ENCODE measurements at regions not wholly inside any gene's neighbourhood (a gene's known extent, or its start where the extent isn't known, plus 50 kb on each side); places are given as distances from the start of the nearest gene placed in this dataset.
A peak's percentile ranks its signal among the peaks of the same experiment; 100 is the strongest.

DNA sequence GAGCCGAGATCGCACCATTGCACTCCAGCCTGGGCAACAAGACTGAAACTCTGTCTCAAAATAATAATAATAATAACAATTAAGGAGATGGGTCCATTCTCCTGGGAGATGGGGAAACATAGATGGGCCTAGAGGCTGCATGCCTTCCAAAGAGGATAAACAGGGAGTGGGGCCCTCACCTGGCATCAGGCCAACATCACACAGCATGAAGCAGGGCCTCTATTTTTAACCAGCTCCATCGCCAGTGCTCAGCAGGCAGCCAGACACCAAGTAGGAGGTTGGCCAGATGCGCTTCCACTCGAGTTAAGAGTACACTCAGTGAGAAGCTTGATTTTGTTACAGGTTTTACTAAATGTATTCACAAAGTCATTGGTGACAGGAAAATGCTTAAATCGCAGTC, 352.0 kb downstream of the RRAGC start:
- no peaks in the 10 kb centered on the region for H3K9me3 ChIP-seq (ENCODE audit: low read length)
- no peak overlapping the region for H3K27ac ChIP-seq (ENCODE audit: low read depth, low read length, poor library complexity, severe bottlenecking)
- no peaks in the 10 kb centered on the region for H3K79me2 ChIP-seq (ENCODE audit: insufficient read depth, low read length)
- H3K4me1 ChIP-seq (ENCODE audit: insufficient read depth, low read length, severe bottlenecking) = no peaks in the 10 kb centered on the region
- H3K4me2 ChIP-seq (ENCODE audit: low read length) = no peak overlapping the region
- H3K36me3 ChIP-seq (ENCODE audit: insufficient read depth, low read length) = no peaks in the 10 kb centered on the region
- H3K9ac ChIP-seq (ENCODE audit: low read length) = no peak overlapping the region
- 0 out of 2 replicates have a peak, but pooled peaks cover 9% of the 10 kb centered on the region for H3K27me3 ChIP-seq (ENCODE audit: insufficient read depth, low read length)
- H4K20me1 ChIP-seq (ENCODE audit: insufficient read depth, low read length) = no peaks in the 10 kb centered on the region
- no peak overlapping the region for H3K4me3 ChIP-seq (ENCODE audit: low read depth, low read length, poor library complexity, severe bottlenecking)
- no peaks in the 10 kb centered on the region for H3F3A ChIP-seq (ENCODE audit: insufficient read depth, low read length)
- no peak for TF ChIP-seq EZH2 (IDR thresholded peaks at IDR 0.05; ENCODE audit: borderline replicate concordance, low read length)
- TF ChIP-seq, protein P1, sequence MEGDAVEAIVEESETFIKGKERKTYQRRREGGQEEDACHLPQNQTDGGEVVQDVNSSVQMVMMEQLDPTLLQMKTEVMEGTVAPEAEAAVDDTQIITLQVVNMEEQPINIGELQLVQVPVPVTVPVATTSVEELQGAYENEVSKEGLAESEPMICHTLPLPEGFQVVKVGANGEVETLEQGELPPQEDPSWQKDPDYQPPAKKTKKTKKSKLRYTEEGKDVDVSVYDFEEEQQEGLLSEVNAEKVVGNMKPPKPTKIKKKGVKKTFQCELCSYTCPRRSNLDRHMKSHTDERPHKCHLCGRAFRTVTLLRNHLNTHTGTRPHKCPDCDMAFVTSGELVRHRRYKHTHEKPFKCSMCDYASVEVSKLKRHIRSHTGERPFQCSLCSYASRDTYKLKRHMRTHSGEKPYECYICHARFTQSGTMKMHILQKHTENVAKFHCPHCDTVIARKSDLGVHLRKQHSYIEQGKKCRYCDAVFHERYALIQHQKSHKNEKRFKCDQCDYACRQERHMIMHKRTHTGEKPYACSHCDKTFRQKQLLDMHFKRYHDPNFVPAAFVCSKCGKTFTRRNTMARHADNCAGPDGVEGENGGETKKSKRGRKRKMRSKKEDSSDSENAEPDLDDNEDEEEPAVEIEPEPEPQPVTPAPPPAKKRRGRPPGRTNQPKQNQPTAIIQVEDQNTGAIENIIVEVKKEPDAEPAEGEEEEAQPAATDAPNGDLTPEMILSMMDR (IDR thresholded peaks at IDR 0.05; ENCODE audit: low read length) = no peak
- H3K9me2 ChIP-seq (ENCODE audit: low read depth, low read length) = no peaks in the 10 kb centered on the region
- H2AFZ ChIP-seq (ENCODE audit: low read length) = no peak overlapping the region

DNA sequence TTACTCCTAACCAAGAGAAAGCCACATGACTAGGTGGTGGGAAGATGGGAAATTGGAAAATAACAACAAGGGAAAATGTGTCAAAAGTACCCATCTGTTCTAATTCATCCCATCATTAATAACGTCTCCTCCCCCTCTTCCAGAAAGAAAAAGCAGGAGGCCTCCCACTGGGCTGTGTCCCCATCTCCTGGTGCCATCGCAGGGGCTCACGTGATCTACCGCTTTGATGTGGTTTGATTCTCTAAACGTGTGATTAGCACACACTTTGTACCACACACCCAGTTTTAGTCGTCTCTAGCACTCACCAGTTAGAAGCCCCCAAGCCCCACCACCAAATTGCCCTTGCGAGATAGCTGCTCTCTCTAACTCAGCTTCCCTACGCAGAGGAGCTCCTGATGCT, 353.6 kb downstream of the RRAGC start:
- no peaks in the 10 kb centered on the region for H3K79me2 ChIP-seq (ENCODE audit: insufficient read depth, low read length)
- H4K20me1 ChIP-seq (ENCODE audit: insufficient read depth, low read length) = no peaks in the 10 kb centered on the region
- no peaks in the 10 kb centered on the region for H3K36me3 ChIP-seq (ENCODE audit: insufficient read depth, low read length)
- TF ChIP-seq, protein P1 (IDR thresholded peaks at IDR 0.05; ENCODE audit: low read length) = no peak
- no peak for TF ChIP-seq EZH2 (IDR thresholded peaks at IDR 0.05; ENCODE audit: borderline replicate concordance, low read length)
- H2AFZ ChIP-seq (ENCODE audit: low read length) = no peak overlapping the region
- H3K27ac ChIP-seq (ENCODE audit: low read depth, low read length, poor library complexity, severe bottlenecking) = no peak overlapping the region
- 0 out of 2 replicates have a peak, but pooled peaks cover 6% of the 10 kb centered on the region for H3K27me3 ChIP-seq (ENCODE audit: insufficient read depth, low read length)
- H3K9me3 ChIP-seq (ENCODE audit: low read length) = no peaks in the 10 kb centered on the region
- H3K9ac ChIP-seq (ENCODE audit: low read length) = no peak overlapping the region
- H3K9me2 ChIP-seq (ENCODE audit: low read depth, low read length) = no peaks in the 10 kb centered on the region
- no peaks in the 10 kb centered on the region for H3K4me1 ChIP-seq (ENCODE audit: insufficient read depth, low read length, severe bottlenecking)
- H3F3A ChIP-seq (ENCODE audit: insufficient read depth, low read length) = no peaks in the 10 kb centered on the region
- no peak overlapping the region for H3K4me2 ChIP-seq (ENCODE audit: low read length)
- no peak overlapping the region for H3K4me3 ChIP-seq (ENCODE audit: low read depth, low read length, poor library complexity, severe bottlenecking)

DNA sequence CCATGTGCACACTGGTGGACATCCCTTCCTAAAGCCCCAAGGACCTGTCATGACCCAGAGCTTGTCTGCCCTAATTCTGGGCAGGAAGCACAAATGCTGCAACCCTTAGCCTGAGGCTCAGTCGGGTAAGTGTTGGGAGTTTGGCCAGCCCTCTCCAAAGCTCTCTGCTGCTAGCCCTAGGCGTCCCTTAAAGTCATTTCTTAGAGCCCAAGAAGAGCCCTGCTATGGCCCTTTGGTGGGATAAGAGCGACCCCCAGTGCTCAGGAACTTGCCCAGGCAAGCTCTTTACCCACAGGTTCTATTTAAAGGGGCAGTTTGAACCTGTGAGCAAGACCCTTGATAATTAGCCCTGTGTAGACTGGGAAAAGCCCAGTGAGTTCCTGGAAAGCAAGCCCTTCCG, 356.8 kb downstream of the RRAGC start:
- Histone ChIP-seq H3K27me3 (ENCODE audit: insufficient read depth, low read length) (no peaks in the 10 kb centered on the region), H3K4me2 (ENCODE audit: low read length) (no peak overlapping the region), H3K9me3 (ENCODE audit: low read length) (no peaks in the 10 kb centered on the region)

More for the DNA sequence above, 356.8 kb downstream of the RRAGC start:
- Histone ChIP-seq H3K9me2 (ENCODE audit: low read depth, low read length) (no peaks in the 10 kb centered on the region), H3K4me1 (ENCODE audit: insufficient read depth, low read length, severe bottlenecking) (peaks cover 12% of the 10 kb centered on the region), H3K36me3 (ENCODE audit: insufficient read depth, low read length) (no peaks in the 10 kb centered on the region), H3K9ac (ENCODE audit: low read length) (no peak overlapping the region), H2AFZ (ENCODE audit: low read length) (no peak overlapping the region), H3K27ac (ENCODE audit: low read depth, low read length, poor library complexity, severe bottlenecking) (no peak overlapping the region), H3K79me2 (ENCODE audit: insufficient read depth, low read length) (no peaks in the 10 kb centered on the region), H4K20me1 (ENCODE audit: insufficient read depth, low read length) (no peaks in the 10 kb centered on the region), H3F3A (ENCODE audit: insufficient read depth, low read length) (no peaks in the 10 kb centered on the region), H3K4me3 (ENCODE audit: low read depth, low read length, poor library complexity, severe bottlenecking) (no peak overlapping the region)
- TF ChIP-seq, protein P1 (IDR thresholded peaks at IDR 0.05; ENCODE audit: low read length) = peak; percentile 47; the same call in 1 of the 2 replicates
- no peak for TF ChIP-seq EZH2 (IDR thresholded peaks at IDR 0.05; ENCODE audit: borderline replicate concordance, low read length)

All from OCI-LY1 (cell line).